GM18517 (cell line): ENCODE measurements at regions not wholly inside any gene's neighbourhood (a gene's known extent, or its start where the extent isn't known, plus 50 kb on each side); places are given as distances from the start of the nearest gene placed in this dataset.

ENCODE experiments used
- ATAC-seq: cut with Tn5 transposase; IDR thresholded peaks from one replicate; pipeline ENCODE4 v1.9.1; 2021; ENCODE audit warnings: mild to moderate bottlenecking, moderate library complexity; ENCODE audit not compliant: unreplicated experiment

DNA sequence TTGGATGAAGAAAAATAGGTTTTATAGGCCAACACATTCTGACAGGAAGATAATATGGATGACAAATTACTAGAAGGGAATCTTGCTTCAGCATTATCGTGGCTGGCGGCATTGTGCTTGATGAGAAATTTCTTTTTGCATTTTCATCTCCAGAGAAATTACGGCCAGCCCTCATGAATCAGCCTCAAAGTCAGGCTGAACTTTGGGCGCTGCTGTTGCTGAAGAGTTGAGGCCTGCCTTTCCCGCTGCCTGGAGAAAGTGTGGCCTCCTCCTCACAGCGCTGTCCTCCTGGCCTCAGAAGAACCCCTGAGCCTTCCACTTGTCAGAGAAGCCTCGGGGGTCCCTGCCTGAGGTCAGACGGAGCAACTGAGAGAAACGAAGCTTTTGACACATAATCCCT is 272.4 kb upstream of the KCNIP4 start:
- ATAC-seq: no peak

GRCh38 chr4:22217480-22217879 is 268.9 kb upstream of the KCNIP4 start:
- ATAC-seq: no peak

GRCh38 chr4:22216278-22216677 is 267.7 kb upstream of the KCNIP4 start:
- ATAC-seq: no peak

DNA sequence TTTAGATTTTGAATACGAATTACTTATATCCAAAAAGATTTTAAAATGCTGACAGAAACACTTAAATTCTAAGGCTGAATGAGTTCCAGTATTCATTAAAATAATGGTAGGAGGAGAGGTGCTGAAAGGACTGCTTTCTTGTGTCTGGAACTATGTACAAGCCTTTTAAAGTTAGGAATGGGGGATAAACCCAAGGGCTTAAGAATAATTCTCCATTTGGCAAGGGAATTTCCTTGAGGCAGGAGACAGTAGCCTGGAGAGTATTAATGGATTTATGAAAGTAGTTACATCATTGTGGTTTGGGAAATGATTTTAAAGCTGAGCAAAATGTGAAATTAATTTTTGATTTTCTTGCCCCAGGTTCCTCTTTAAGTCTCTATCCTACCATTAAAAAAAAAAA is 266.5 kb upstream of the KCNIP4 start:
- ATAC-seq: no peak

GRCh38 chr4:22203711-22204011 is 255.1 kb upstream of the KCNIP4 start:
- no peak for ATAC-seq

- ATAC-seq: no peak
Observed at GRCh38 chr4:22202975-22203710, 254.6 kb upstream of the KCNIP4 start.

DNA sequence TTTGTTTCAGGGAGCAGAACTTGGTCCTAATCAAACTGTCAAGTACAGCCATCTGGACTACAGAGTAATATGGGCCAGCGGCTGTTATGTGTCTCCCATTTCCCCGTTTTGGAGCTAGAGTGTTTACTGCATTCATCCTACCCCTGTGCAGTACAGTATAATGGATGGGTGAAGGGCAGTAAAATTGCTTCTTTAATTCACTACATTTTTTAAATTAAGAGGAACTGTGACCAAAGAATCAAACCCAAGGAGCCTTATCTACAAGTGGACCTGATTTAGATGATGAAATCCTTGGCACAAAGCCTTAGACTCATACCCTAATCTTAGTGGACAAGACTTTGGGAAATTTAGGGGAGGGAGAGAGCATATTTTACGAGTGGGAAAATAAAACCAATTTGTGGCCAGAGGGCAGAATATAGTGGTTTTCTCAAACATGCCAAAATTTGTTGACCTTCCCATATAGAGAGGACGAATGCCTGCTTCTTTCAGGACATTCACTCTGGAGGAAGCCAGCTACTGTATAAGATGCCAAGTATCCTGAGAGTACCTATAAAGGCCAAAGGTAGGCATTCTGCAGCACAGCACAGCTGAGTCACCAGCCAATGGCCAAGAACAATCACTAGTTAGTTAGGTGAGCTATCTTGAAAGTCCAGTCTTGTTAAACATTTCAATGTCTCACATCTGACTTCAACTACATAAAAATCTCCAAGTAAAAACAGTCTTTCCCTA is 253.8 kb upstream of the KCNIP4 start:
- no peak for ATAC-seq

GRCh38 chr4:22201256-22201655 is 252.7 kb upstream of the KCNIP4 start:
- ATAC-seq: no peak

DNA sequence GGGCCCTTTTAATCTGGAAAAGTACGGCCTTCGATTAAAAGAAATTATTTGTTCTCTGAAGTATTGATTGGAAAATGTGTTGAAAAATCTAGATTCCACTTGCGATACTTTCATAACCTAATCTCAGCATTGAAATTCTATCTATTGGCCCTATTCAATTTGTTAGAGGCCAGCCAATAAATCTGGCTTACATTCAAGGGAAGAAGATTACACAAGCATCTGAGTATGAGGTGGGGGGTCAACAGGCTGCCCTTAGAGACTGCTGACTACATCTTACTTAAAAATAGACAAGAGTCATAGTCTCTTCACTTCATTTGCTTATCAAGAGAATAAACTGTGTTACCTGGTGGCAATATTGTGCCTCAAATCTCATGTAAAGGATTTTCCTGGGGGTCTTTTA is 248.0 kb upstream of the KCNIP4 start:
- ATAC-seq: no peak

GRCh38 chr4:22192084-22192511 is 243.5 kb upstream of the KCNIP4 start:
- no peak for ATAC-seq

DNA sequence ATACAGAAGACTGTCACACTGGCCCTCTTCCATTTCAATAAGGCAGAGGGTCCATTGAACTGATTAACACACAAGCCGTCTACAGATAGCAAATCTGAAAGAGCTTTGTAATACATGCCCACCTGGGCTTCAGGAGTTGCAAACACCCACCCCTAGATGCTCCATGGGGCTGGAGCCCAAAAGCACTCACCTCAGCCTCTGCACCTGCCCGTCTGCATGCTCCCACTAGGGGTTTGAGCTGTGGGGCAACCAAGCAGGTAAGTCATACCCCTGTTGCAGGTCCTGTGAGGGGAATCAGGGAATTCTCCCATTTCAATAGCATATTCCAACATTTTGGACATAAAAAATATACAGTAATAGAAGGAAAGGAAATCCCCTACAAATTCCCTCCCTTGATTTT is 243.0 kb upstream of the KCNIP4 start:
- ATAC-seq: no peak

GRCh38 chr4:22190855-22191254 is 242.3 kb upstream of the KCNIP4 start:
- no peak for ATAC-seq

- ATAC-seq: no peak
Observed at GRCh38 chr4:22187203-22187820, 238.7 kb upstream of the KCNIP4 start.

GRCh38 chr4:22181736-22182135 is 233.2 kb upstream of the KCNIP4 start:
- no peak for ATAC-seq

DNA sequence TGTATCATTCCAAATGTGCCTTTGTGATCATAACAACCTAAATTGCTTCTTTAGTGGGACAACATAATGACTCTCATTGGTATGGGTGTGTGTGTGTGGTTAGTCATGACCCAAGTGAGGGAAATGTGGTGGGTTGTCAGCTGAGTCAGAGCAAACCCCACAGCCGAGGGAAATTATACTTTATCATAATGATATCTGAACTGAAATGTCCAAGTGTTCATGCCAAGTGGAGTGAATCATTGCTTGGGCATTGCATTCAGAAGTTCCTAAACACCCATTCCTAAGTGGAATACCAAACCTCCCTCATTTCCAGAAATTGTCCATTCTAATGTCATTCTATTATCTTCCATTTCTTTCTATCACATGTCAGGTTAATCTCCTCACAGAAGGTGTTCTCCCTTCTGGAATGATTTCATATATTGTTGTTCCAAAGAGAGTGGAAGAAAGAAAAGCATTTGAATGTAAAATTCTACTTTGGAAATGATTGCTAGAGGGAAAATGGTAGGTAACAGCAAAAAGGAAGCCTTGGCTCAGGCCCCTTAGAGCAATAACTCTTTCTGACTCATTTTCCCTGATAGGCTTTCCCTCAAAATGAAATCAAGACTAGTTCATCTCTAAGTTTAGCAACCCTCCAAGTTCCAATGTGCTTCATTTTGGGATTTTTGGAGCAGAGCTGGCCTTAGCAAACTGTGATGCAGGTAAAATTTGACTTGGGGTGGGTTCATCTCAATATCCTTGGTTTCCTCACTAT is 230.7 kb upstream of the KCNIP4 start:
- ATAC-seq: no peak

DNA sequence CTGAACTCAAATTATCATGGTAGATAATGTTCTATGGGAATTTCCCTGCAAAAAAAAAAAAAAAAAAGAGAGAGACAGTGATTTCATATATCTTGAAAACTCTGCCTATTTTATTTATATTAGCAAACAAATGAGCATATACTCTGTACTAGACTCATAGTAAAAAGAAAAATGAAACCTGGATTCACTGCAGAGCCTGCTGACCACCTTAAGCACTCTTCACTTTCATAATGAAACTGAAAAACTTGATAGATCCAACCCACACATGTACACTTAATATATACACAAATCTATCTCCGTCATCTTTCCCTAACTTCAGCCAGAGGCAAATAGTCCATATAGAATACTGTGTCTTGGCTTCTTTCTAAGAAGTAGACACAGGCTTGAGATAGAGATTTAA is 226.1 kb upstream of the KCNIP4 start:
- no peak for ATAC-seq

DNA sequence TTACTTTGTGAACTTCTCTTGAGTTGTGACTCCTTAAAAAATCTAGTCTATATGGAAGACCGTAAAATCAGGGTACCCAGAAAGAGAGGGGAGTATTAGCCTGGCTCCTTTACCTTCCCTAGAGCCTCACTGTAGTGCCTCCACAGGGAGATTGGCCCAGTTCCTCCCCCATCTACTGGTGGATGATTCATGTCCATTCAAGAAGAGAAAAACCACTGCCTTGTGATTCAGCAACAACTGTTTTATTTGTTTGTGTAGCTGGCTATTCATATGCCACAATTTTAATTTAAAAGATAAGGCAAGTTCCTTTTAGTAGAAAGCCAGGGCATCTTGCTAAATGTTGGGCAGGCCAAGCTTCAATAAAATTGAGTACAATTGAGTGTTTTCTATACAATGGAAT is 221.8 kb upstream of the KCNIP4 start:
- ATAC-seq: no peak

GRCh38 chr4:22167201-22167600 is 218.6 kb upstream of the KCNIP4 start:
- ATAC-seq: no peak

DNA sequence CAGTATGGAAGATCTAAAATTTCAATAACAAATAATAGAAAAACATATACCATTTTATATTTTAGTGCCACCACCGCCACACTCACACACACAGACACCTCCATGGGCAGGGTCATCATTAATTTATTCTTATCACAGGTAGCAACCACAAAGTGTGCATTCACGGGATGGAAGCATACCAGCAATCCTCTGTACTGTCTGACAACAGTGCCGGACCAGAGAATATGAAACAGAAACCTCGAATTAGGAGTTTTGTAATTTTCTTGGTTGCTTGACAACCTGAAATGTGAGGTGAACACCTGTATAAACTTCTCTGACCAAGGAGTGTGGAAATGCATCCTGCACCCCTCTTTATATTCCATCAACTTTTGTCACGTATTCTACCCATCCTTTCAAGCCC is 213.9 kb upstream of the KCNIP4 start:
- ATAC-seq: no peak

- no peak for ATAC-seq
Observed at GRCh38 chr4:22130741-22131140, 182.2 kb upstream of the KCNIP4 start.

DNA sequence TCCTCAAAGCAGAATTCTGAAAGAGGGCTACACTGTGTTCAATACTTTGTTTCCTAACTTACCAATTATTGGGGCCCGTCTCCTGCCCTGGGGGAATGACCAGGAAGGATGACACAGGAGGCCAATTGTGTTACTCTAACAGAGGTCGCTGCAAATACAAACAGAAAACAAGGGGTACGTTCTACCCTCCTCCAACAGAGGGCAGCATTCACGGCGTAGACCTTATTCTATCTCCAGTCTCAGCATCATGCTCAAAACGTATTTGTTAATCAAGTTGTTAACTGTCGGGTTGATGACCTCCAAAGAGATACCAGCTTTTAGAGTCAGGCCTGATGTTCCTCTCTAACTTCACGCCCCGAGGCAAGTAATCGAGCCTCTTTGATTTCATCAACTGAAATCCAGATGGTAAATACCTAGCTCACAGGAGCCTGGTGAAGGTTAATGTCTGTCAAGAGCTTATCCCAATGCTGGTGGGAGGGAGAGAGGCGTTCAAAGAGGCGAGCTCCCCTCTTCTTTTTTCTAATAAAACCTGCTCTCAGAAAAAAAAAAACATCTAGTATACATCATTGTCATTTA is 181.0 kb upstream of the KCNIP4 start:
- no peak for ATAC-seq
